D721Med (cell line): ENCODE measurements at regions not wholly inside any gene's neighbourhood (a gene's known extent, or its start where the extent isn't known, plus 50 kb on each side); places are given as distances from the start of the nearest gene placed in this dataset.

Source experiments
- DNase-seq: peaks from one replicate; pipeline ENCODE4 v3.0.0; 2011; ENCODE audit warnings: low spot score; ENCODE audit not compliant: insufficient read length
- FAIRE-seq: peaks from 2 replicates; lab custom pipeline; 2011; peaks lifted over from hg19 to GRCh38; lab: Jason Lieb, UNC
- CTCF ChIP-seq: IDR thresholded peaks from 2 replicates; pipeline ENCODE4 v1.5.1; 2012; ENCODE audit warnings: mild to moderate bottlenecking, control low read depth; ENCODE audit not compliant: insufficient read depth; ENCODE audit errors: missing control alignments

GRCh38 chr2:215620528-215620927 lies 184.7 kb upstream of the FN1 start:
- DNase-seq (no peak), FAIRE-seq (no peak)
- no peak for TF ChIP-seq CTCF

- DNase-seq (no peak), FAIRE-seq (no peak)
- TF ChIP-seq CTCF: no peak
Observed at GRCh38 chr2:215619989-215620388, 184.1 kb upstream of the FN1 start.

- no peak for FAIRE-seq
- TF ChIP-seq CTCF: no peak
- DNase-seq: no peak
Observed at GRCh38 chr2:215619022-215619958, 183.4 kb upstream of the FN1 start.

GRCh38 chr2:215618145-215618544 lies 182.3 kb upstream of the FN1 start:
- no peak for TF ChIP-seq CTCF
- no peak for FAIRE-seq
- DNase-seq: no peak

- no peak for DNase-seq
- no peak for TF ChIP-seq CTCF
- FAIRE-seq: no peak
Observed at GRCh38 chr2:215617060-215617824, 181.4 kb upstream of the FN1 start.

- no peak for DNase-seq
- no peak for TF ChIP-seq CTCF
- FAIRE-seq: no peak
Observed at GRCh38 chr2:215615803-215616174, 179.9 kb upstream of the FN1 start.
